Naive B cell (primary cell): ENCODE measurements at regions not wholly inside any gene's neighbourhood (a gene's known extent, or its start where the extent isn't known, plus 50 kb on each side); places are given as distances from the start of the nearest gene placed in this dataset.

ENCODE experiments used
- ATAC-seq, 2 donors: fragments of 150-1000 bp; cut with Tn5 transposase; 2 replicates each; pipeline ENCODE4 v1.10.0; 2021; ENCODE audit warnings: low read depth in 2 of 2, mild to moderate bottlenecking in 2 of 2, moderate library complexity in 2 of 2
- DNase-seq: peaks from one replicate; pipeline ENCODE4 v3.0.0; 2022
- H3K27ac Mint-ChIP-seq, 6 donors: one replicate each; pipeline ENCODE4 v1.8.0; 2020 to 2022; ENCODE audit warnings: mild to moderate bottlenecking in 6 of 6, mixed read lengths in 6 of 6, moderate library complexity in 5 of 6, inconsistent platforms in 2 of 6
- H3K27me3 Mint-ChIP-seq, 3 donors: one replicate each; pipeline ENCODE4 v1.8.0; 2021 to 2022; ENCODE audit warnings: mixed read lengths in 3 of 3, mild to moderate bottlenecking in 1 of 3
- H3K36me3 Mint-ChIP-seq, 2 donors: one replicate each; pipeline ENCODE4 v1.8.0; 2020 to 2022; ENCODE audit warnings: mixed read lengths in 2 of 2, inconsistent platforms in 1 of 2, mild to moderate bottlenecking in 1 of 2
- H3K4me1 Mint-ChIP-seq, 3 donors: one replicate each; pipeline ENCODE4 v1.8.0; 2020 to 2022; ENCODE audit warnings: mixed read lengths in 3 of 3, inconsistent platforms in 1 of 3, mild to moderate bottlenecking in 1 of 3, moderate library complexity in 1 of 3
- H3K4me3 Mint-ChIP-seq, 8 donors: one replicate each; pipeline ENCODE4 v1.8.0; 2020 to 2022; ENCODE audit warnings: mild to moderate bottlenecking in 8 of 8, mixed read lengths in 8 of 8, moderate library complexity in 8 of 8, inconsistent platforms in 2 of 8
- H3K9me3 Mint-ChIP-seq, 7 donors: one replicate each; pipeline ENCODE4 v1.8.0; 2020 to 2022; ENCODE audit warnings: mixed read lengths in 7 of 7, mild to moderate bottlenecking in 5 of 7, inconsistent platforms in 2 of 7, moderate library complexity in 1 of 7

DNA sequence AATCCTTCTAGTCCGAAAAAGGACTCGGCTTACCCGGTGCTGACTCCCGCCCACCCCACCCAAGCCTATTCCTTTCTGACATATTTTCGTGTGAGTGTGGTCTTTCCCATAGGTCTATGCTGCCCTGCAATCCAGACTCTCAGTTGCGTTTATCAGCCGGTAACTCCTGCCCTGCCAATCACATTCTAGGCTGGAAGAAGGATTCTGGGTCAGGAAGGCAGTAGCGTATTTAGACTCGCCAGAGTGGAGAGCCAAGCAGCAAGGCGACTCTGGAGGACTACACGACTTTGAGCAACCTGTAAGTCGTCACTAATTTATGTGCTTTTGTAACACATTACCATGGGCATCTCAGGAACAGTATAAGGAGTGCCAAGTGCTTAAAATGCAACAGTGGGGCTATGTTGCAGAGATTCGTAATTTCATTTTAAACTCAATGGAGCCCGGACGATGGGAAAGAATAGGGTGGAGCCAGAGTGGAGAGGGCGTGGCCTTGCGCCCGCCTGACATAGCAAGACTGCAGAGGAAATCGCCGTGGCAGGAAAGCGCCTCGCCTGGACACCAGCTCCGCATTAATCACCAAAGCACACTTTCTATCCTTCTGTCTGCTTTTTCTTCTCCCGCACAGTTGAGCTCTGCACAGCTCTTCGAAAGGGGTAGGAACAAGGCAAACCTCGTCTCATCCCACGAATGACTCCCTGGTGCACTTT, 1044.2 kb downstream of the AGBL1 start:
- DNase-seq (no peak), ATAC-seq (no peak)
- H3K27ac Mint-ChIP-seq, result no peak overlapping the region
- H3K9me3 Mint-ChIP-seq, result peaks cover 0 to 12% (median 4%) of the 10 kb centered on the region in 7 donors
- no peaks in the 10 kb centered on the region for H3K4me1 Mint-ChIP-seq
- no peak overlapping the region for H3K4me3 Mint-ChIP-seq
- H3K36me3 Mint-ChIP-seq, result no peaks in the 10 kb centered on the region
- H3K27me3 Mint-ChIP-seq, result no peaks in the 10 kb centered on the region

DNA sequence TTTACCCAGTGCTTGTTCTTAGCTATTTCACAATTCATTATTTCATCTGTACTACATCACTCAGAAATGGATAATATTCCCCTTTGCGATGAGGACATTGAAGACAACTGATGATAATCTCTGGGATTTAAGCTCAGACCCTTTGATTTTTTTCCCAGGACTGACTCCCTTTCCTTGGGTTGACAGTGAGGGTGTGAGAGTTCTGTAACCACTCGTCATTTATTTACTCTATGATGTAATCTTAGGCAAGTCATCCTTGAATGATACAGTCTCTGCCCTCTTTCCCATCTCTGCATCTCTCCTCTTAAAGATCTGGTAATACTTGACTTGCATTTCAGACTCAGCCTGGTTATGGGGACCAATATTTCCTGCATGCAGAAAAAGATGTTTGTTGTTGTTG, 1041.7 kb downstream of the AGBL1 start:
- ATAC-seq, result no peak
- no peaks in the 10 kb centered on the region for H3K27me3 Mint-ChIP-seq

DNA sequence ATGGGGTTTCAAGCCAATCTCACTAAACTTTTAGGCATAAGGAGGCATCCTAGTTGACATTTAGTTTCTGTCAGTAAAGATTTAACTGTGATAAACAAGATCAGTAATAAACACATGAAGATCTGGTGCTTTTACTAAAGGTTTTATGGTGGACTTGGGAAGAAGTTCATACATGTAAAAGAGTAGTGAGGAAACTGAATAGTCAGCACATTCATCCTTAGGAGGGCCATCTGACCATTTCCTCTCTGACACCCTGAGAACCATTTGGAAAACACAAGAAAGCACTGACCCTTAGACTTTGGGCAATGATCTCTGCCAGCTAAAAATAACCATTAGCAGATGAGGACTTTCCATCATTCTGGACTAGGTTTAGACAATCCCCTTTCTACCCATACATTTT, 1040.9 kb downstream of the AGBL1 start:
- DNase-seq, result no peak
- peaks cover 0 to 9% (median 4%) of the 10 kb centered on the region in 7 donors for H3K9me3 Mint-ChIP-seq
- no peak for ATAC-seq
- no peak overlapping the region for H3K27ac Mint-ChIP-seq
- no peak overlapping the region for H3K4me3 Mint-ChIP-seq
- H3K27me3 Mint-ChIP-seq, result no peaks in the 10 kb centered on the region
- no peaks in the 10 kb centered on the region for H3K4me1 Mint-ChIP-seq
- no peaks in the 10 kb centered on the region for H3K36me3 Mint-ChIP-seq

More for the DNA sequence above, 1041.7 kb downstream of the AGBL1 start:
- DNase-seq, result no peak
- no peak overlapping the region for H3K4me3 Mint-ChIP-seq
- no peaks in the 10 kb centered on the region for H3K4me1 Mint-ChIP-seq
- H3K9me3 Mint-ChIP-seq, result peaks cover 0 to 11% (median 4%) of the 10 kb centered on the region in 7 donors
- no peak overlapping the region for H3K27ac Mint-ChIP-seq
- no peaks in the 10 kb centered on the region for H3K36me3 Mint-ChIP-seq

DNA sequence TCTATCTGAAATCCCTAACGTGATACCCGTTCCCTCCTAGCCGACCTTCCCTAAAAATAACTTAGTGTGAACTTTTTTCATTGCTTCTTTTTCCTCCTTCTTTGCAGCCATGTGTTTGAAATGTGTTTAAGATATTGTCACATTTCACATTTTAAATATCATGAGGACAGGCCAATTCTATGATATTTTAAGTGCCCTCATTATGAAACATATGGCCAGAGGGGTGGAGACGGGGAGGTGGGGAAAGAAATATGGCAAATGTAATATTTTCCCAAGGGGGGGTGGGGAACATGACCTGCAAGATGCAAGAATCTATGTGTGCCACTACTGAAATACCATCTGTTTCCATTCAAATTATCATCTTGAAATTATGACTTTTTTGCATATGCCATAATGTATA, 1039.2 kb downstream of the AGBL1 start:
- Mint-ChIP-seq H3K36me3 (no peaks in the 10 kb centered on the region), H3K4me3 (no peak overlapping the region), H3K9me3 (peaks cover 0 to 9% (median 5%) of the 10 kb centered on the region in 7 donors), H3K4me1 (no peaks in the 10 kb centered on the region), H3K27ac (no peak overlapping the region), H3K27me3 (no peaks in the 10 kb centered on the region)
- no peak for DNase-seq
- no peak for ATAC-seq

DNA sequence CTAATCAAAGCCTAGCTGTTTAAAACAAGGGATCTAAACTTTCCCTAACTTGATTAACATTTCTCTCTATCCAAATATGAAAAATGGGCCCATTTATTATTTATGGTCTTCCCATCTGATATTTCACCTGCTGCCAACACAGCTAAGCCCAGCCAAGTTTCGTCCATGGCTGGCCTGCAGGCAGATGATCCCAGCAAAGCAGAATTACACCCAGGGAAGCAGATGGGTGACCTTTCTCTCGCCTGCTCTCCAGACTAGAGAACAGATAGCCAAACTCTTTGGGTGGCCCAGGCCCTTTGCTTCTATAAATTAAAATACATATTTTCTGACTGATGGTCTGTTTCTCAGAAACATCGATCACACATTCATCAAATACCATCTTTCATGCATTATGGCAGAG, 1038.8 kb downstream of the AGBL1 start:
- Mint-ChIP-seq H3K4me1 (no peaks in the 10 kb centered on the region), H3K4me3 (no peak overlapping the region), H3K27me3 (no peaks in the 10 kb centered on the region), H3K36me3 (no peaks in the 10 kb centered on the region), H3K27ac (no peak overlapping the region), H3K9me3 (peaks cover 0 to 9% (median 4%) of the 10 kb centered on the region in 7 donors)
- ATAC-seq (no peak), DNase-seq (no peak)

DNA sequence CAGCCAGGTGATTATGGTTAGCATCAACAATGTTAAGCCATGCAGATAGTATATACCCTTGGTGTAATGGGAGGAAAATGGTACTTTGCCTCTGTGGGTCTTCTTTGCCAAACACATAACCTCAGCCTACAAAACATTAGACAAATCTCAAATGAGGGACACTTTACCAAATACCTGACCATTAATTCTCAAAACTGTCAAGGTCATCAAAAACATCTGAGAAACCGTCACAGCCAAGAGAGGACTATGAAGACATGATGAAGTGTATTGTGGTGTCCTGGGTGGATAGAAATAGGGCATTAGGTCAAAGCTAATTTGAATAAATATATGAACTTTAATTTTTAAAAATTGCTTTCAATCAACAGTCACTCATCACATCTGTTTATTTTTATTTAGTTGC, 1036.1 kb downstream of the AGBL1 start:
- Mint-ChIP-seq H3K27ac (no peak overlapping the region), H3K4me3 (no peak overlapping the region), H3K27me3 (no peaks in the 10 kb centered on the region), H3K36me3 (no peaks in the 10 kb centered on the region), H3K9me3 (peaks cover 0 to 9% (median 4%) of the 10 kb centered on the region in 7 donors), H3K4me1 (no peaks in the 10 kb centered on the region)
- DNase-seq (no peak), ATAC-seq (no peak)

DNA sequence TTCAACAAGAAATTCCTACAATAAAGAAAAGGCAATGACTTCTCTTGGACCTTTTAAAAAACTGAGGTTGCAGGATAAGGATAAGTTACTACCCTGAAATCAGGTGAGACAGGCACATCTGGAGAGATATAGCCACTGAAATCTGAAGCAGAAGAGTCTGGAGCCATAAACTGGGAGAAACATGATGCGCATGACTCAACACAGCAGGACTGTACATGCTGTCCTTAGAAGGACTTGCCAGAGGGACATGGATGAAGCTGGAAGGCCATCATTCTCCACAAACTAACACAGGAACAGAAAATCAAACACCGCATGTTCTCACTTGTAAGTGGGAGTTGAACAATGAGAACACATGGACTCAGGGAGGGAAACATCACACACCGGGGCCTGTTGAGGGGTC, 1020.2 kb downstream of the AGBL1 start:
- Mint-ChIP-seq H3K27ac (no peak overlapping the region), H3K4me1 (no peaks in the 10 kb centered on the region), H3K9me3 (peaks cover 7 to 22% (median 10%) of the 10 kb centered on the region in 7 donors), H3K36me3 (peaks cover 0 to 3% of the 10 kb centered on the region in 2 donors), H3K27me3 (no peaks in the 10 kb centered on the region), H3K4me3 (no peak overlapping the region)
- ATAC-seq, result no peak
- no peak for DNase-seq

DNA sequence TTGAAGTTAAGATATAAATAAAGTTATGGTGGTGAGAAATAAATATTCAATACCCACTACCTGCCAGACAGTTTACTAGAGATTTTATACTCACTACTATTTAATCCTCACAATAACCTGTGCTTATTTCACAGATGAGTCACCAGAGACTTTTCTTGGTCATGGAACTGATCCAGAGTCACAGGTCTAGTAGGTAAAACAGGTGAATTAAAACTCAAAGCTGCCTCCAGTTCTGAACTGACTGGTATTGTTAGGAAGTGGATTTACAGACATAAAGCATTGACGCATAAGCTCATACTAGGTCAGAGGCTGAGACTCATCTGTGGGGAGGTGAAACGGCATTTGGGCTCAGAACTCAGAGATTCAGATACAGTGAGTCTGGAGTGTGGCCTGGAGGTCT, 1009.9 kb downstream of the AGBL1 start:
- H3K36me3 Mint-ChIP-seq, result no peaks in the 10 kb centered on the region
- no peak overlapping the region for H3K4me3 Mint-ChIP-seq
- no peak for ATAC-seq
- no peaks in the 10 kb centered on the region for H3K4me1 Mint-ChIP-seq
- DNase-seq, result no peak
- H3K9me3 Mint-ChIP-seq, result peaks cover 0 to 16% (median 2%) of the 10 kb centered on the region in 7 donors
- no peaks in the 10 kb centered on the region for H3K27me3 Mint-ChIP-seq
- no peak overlapping the region for H3K27ac Mint-ChIP-seq

DNA sequence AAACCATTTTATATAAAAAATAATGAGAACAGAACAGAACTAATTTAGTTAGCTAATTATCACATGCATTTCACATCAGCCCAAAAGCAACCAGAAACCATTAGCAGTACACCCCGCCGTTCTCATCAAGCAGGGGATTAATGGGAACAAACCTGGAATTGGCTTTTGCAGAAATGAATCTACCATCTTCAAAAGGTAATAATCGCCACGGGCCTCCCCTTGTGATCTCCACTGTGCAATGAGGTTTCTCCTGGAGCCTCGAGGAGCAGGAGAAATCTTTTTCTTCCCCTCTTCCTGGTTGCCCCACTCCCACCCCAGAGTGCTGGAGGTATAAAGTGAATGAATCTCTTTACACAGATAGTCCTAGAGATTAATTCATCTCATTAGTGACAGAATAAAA, 1003.5 kb downstream of the AGBL1 start:
- DNase-seq (no peak), ATAC-seq (no peak)
- Mint-ChIP-seq H3K27me3 (no peaks in the 10 kb centered on the region), H3K9me3 (peaks cover 0 to 13% (median 6%) of the 10 kb centered on the region in 7 donors), H3K4me3 (no peak overlapping the region), H3K4me1 (no peaks in the 10 kb centered on the region), H3K27ac (no peak overlapping the region), H3K36me3 (no peaks in the 10 kb centered on the region)

DNA sequence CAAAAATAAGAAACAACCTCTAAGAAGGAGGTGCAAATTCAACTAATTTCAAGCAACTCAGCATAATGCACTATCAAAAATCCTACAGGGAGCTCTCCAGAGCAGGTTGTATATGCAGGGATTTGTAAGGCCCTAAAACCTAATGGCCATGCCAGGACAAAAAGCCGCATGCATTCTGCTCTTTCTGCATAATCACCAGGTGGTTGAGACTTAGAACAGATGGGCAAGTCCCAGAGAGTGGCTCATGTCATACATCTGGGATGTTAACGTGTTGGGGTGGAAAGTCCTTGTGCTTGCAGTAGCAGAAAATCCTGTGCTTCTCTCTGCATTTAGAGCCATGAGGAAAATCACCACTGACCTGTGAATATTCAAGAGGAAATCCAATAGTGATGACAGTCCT, 1002.9 kb downstream of the AGBL1 start:
- no peak for ATAC-seq
- Mint-ChIP-seq H3K4me1 (no peaks in the 10 kb centered on the region), H3K9me3 (peaks cover 0 to 8% (median 6%) of the 10 kb centered on the region in 7 donors), H3K36me3 (no peaks in the 10 kb centered on the region), H3K27me3 (no peaks in the 10 kb centered on the region), H3K27ac (no peak overlapping the region), H3K4me3 (no peak overlapping the region)
- no peak for DNase-seq

DNA sequence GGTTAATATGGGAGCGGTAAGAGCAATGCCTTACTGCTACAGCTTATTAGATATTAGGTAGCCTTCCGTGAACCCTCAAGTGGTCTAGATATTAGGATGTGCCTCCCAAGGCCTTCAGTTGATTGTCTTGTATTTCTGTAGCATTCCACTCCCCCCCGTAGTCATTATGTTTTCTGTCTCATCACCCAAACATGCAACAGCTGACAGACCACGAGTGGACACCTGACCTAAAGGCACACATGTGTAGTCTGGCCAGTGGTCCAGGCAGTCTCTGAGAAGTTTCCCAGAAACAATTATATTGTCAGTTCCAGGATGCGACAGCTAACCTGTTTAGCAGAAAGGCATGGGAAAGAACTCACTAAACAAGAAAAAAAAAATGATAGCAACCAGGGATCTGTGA, 1000.9 kb downstream of the AGBL1 start:
- H3K27me3 Mint-ChIP-seq, result no peaks in the 10 kb centered on the region
- DNase-seq (no peak), ATAC-seq (no peak)
- no peak overlapping the region for H3K27ac Mint-ChIP-seq
- H3K9me3 Mint-ChIP-seq, result peaks cover 0 to 9% (median 6%) of the 10 kb centered on the region in 7 donors
- no peaks in the 10 kb centered on the region for H3K36me3 Mint-ChIP-seq
- no peak overlapping the region for H3K4me3 Mint-ChIP-seq
- H3K4me1 Mint-ChIP-seq, result no peaks in the 10 kb centered on the region
